ENCODE measurements at regions not wholly inside any gene's neighbourhood (a gene's known extent, or its start where the extent isn't known, plus 50 kb on each side); places are given as distances from the start of the nearest gene placed in this dataset.

GRCh38 chr5:73369278-73369677, 79.3 kb downstream of the FOXD1 start:
- no peak overlapping the region for H3K9ac ChIP-seq (ENCODE audit: extremely low read depth, insufficient read length, low read length)

More at GRCh38 chr5:73369278-73369677, 79.3 kb downstream of the FOXD1 start:
- Histone ChIP-seq H3T11ph (ENCODE audit: low read length) (no peak overlapping the region), H4K8ac (replicated peaks; ENCODE audit: insufficient read length, low read depth, low read length) (no peak overlapping the region), H3K18ac (ENCODE audit: insufficient read length, low read depth, low read length) (no peak overlapping the region), H3K4me2 (ENCODE audit: insufficient read depth, insufficient read length, low read length) (no peak overlapping the region), H2BK120ac (ENCODE audit: low read depth, low read length, poor library complexity, severe bottlenecking) (no peak overlapping the region), H2BK15ac (ENCODE audit: low read depth, low read length) (no peak overlapping the region), H2BK20ac (ENCODE audit: low read depth, low read length, poor library complexity, severe bottlenecking) (no peak overlapping the region), H2BK5ac (ENCODE audit: insufficient read length, low read length) (no peak overlapping the region), H3K4me1 (ENCODE audit: insufficient read depth, low read length) (no peaks in the 10 kb centered on the region), H3K79me2 (ENCODE audit: insufficient read depth, low read length) (no peaks in the 10 kb centered on the region), H3K14ac (ENCODE audit: insufficient read depth, low read length) (no peak overlapping the region), H3K79me1 (ENCODE audit: insufficient read depth, low read depth, low read length, poor library complexity, severe bottlenecking) (no peaks in the 10 kb centered on the region), H2AFZ (ENCODE audit: low read length) (no peak overlapping the region), H2AK5ac (ENCODE audit: insufficient read length, low read length) (no peak overlapping the region), H3K27ac (ENCODE audit: insufficient read length, low read depth, low read length) (no peak overlapping the region), H3K56ac (ENCODE audit: insufficient read length, low read depth, low read length) (no peak overlapping the region), H3K27me3 (ENCODE audit: insufficient read depth, low read length) (no peaks in the 10 kb centered on the region), H3K23ac (ENCODE audit: insufficient read length, low read depth, low read length) (no peak overlapping the region), H4K91ac (ENCODE audit: insufficient read length, low read depth, low read length) (no peak overlapping the region), H4K20me1 (ENCODE audit: control insufficient read depth, insufficient read depth, insufficient read length) (no peaks in the 10 kb centered on the region), H3K9me3 (ENCODE audit: control insufficient read depth, low read depth, low read length) (no peaks in the 10 kb centered on the region), H3K23me2 (ENCODE audit: insufficient read length, low read depth, low read length, poor library complexity, severe bottlenecking) (no peaks in the 10 kb centered on the region), H3K4ac (ENCODE audit: low read depth, low read length) (no peak overlapping the region), H2BK12ac (ENCODE audit: insufficient read length, low read depth, low read length) (no peak overlapping the region), H4K5ac (ENCODE audit: insufficient read length, low read depth, low read length) (no peak overlapping the region)
- no peak for TF ChIP-seq CTCF (conservative IDR thresholded peaks at IDR 0.05)
- H3K27ac Mint-ChIP-seq: no peak overlapping the region
- no CpG with 5 or more reads among the region's 5 CpGs for WGBS (ENCODE audit: extremely low coverage, insufficient read length, low lambda C conversion rate)
- no peaks in the 10 kb centered on the region for H3K36me3 Mint-ChIP-seq (ENCODE audit: insufficient read depth in 1 of 3, low read depth in 3 of 3)
- H3K4me3 Mint-ChIP-seq: no peak overlapping the region
- peaks cover 6% of the 10 kb centered on the region in 2 experiments for H3K4me1 Mint-ChIP-seq
- DNase-seq: no peak
- no peaks in the 10 kb centered on the region for H3K9me3 Mint-ChIP-seq
- H3K27me3 Mint-ChIP-seq (ENCODE audit: low read depth): peaks cover 6% of the 10 kb centered on the region

All from H9 (cell line).